Jurkat, Clone E6-1 (cell line): ENCODE measurements at regions not wholly inside any gene's neighbourhood (a gene's known extent, or its start where the extent isn't known, plus 50 kb on each side); places are given as distances from the start of the nearest gene placed in this dataset.

Experiments
- DNase-seq: peaks from one replicate; pipeline ENCODE4 v3.0.0-alpha.2; 2011; ENCODE audit warnings: low read depth, low spot score
- H3K4me3 ChIP-seq: 2 replicates; pipeline ENCODE4 v1.5.1; 2011; ENCODE audit warnings: mild to moderate bottlenecking, low read length, control low read depth, moderate library complexity

GRCh38 chrX:45363596-45363995 lies 162.9 kb upstream of the DIPK2B start:
- no peak for DNase-seq
- H3K4me3 ChIP-seq = no peak overlapping the region

- H3K4me3 ChIP-seq = no peak overlapping the region
- no peak for DNase-seq
Observed at GRCh38 chrX:45360571-45360970, 159.9 kb upstream of the DIPK2B start.

GRCh38 chrX:45358392-45358791 lies 157.7 kb upstream of the DIPK2B start:
- H3K4me3 ChIP-seq = no peak overlapping the region
- no peak for DNase-seq

- H3K4me3 ChIP-seq = no peak overlapping the region
- DNase-seq = no peak
Observed at GRCh38 chrX:45353456-45353855, 152.8 kb upstream of the DIPK2B start.

GRCh38 chrX:45352611-45353010 lies 151.9 kb upstream of the DIPK2B start:
- H3K4me3 ChIP-seq = no peak overlapping the region
- no peak for DNase-seq

- H3K4me3 ChIP-seq = no peak overlapping the region
- no peak for DNase-seq
Observed at GRCh38 chrX:45351478-45351877, 150.8 kb upstream of the DIPK2B start.

- DNase-seq = no peak
- H3K4me3 ChIP-seq = no peak overlapping the region
Observed at GRCh38 chrX:45348296-45348695, 147.6 kb upstream of the DIPK2B start.

- no peak overlapping the region for H3K4me3 ChIP-seq
- DNase-seq = no peak
Observed at GRCh38 chrX:45347877-45348276, 147.2 kb upstream of the DIPK2B start.

GRCh38 chrX:45344594-45344993 lies 143.9 kb upstream of the DIPK2B start:
- DNase-seq = no peak
- H3K4me3 ChIP-seq = no peak overlapping the region

GRCh38 chrX:45329217-45329616 lies 128.5 kb upstream of the DIPK2B start:
- DNase-seq = no peak

GRCh38 chrX:45324941-45325340 lies 124.3 kb upstream of the DIPK2B start:
- DNase-seq = no peak
- H3K4me3 ChIP-seq = no peak overlapping the region

More at GRCh38 chrX:45329217-45329616, 128.5 kb upstream of the DIPK2B start:
- no peak overlapping the region for H3K4me3 ChIP-seq

- H3K4me3 ChIP-seq = no peak overlapping the region
- no peak for DNase-seq
Observed at GRCh38 chrX:45323387-45323786, 122.7 kb upstream of the DIPK2B start.

- no peak overlapping the region for H3K4me3 ChIP-seq
- no peak for DNase-seq
Observed at GRCh38 chrX:45322820-45323219, 122.1 kb upstream of the DIPK2B start.

GRCh38 chrX:45322382-45322781 lies 121.7 kb upstream of the DIPK2B start:
- H3K4me3 ChIP-seq = no peak overlapping the region
- DNase-seq = peak; percentile 6

- no peak overlapping the region for H3K4me3 ChIP-seq
- DNase-seq = no peak
Observed at GRCh38 chrX:45320191-45320590, 119.5 kb upstream of the DIPK2B start.

- no peak for DNase-seq
- no peak overlapping the region for H3K4me3 ChIP-seq
Observed at GRCh38 chrX:45309801-45310200, 109.1 kb upstream of the DIPK2B start.

- no peak for DNase-seq
- H3K4me3 ChIP-seq = no peak overlapping the region
Observed at GRCh38 chrX:45309096-45309495, 108.4 kb upstream of the DIPK2B start.

GRCh38 chrX:45306794-45307193 lies 106.1 kb upstream of the DIPK2B start:
- H3K4me3 ChIP-seq = no peak overlapping the region
- DNase-seq = no peak

GRCh38 chrX:45300638-45301037 lies 100.0 kb upstream of the DIPK2B start:
- no peak for DNase-seq
- H3K4me3 ChIP-seq = no peak overlapping the region

- no peak overlapping the region for H3K4me3 ChIP-seq
- no peak for DNase-seq
Observed at GRCh38 chrX:45295259-45295986, 94.7 kb upstream of the DIPK2B start.

GRCh38 chrX:45274576-45274975 lies 73.9 kb upstream of the DIPK2B start:
- no peak overlapping the region for H3K4me3 ChIP-seq
- DNase-seq = no peak
